Gastroesophageal sphincter (tissue), 3 donors: ENCODE measurements at regions not wholly inside any gene's neighbourhood (a gene's known extent, or its start where the extent isn't known, plus 50 kb on each side); places are given as distances from the start of the nearest gene placed in this dataset.

Experiments used
- CTCF ChIP-seq, 4 experiments: fragments of 200-600 bp in 2 of 4; fragments of 450-650 bp in 2 of 4; sonication (generic) in 1 of 4; IDR thresholded peaks; one replicate each; pipeline ENCODE4 v1.5.1; 2017 to 2019; ENCODE audit warnings: antibody characterized with exemption in 4 of 4, mild to moderate bottlenecking in 2 of 4, moderate library complexity in 2 of 4
- EP300 ChIP-seq: sonication (generic); formaldehyde crosslinking; IDR thresholded peaks from one replicate; pipeline ENCODE4 v1.6.1; 2017; ENCODE audit warnings: antibody characterized with exemption, mild to moderate bottlenecking
- POLR2A ChIP-seq, 2 donors: fragments of 450-650 bp; IDR thresholded peaks; one replicate each; pipeline ENCODE4 v1.6.1; 2017; ENCODE audit warnings: antibody characterized with exemption in 2 of 2, mild to moderate bottlenecking in 2 of 2, moderate library complexity in 1 of 2
- POLR2AphosphoS5 ChIP-seq: sonication (generic); formaldehyde crosslinking; IDR thresholded peaks from one replicate; pipeline ENCODE4 v1.6.1; 2017; ENCODE audit warnings: antibody characterized with exemption

GRCh38 chr7:108875139-108875538, 305.5 kb downstream of the DNAJB9 start:
- TF ChIP-seq CTCF (IDR thresholded peaks at IDR 0.05): no peak
- no peak for TF ChIP-seq POLR2A (IDR thresholded peaks at IDR 0.05)
- TF ChIP-seq EP300: no peak
- TF ChIP-seq POLR2AphosphoS5: no peak
